ENCODE measurements at regions not wholly inside any gene's neighbourhood (a gene's known extent, or its start where the extent isn't known, plus 50 kb on each side); places are given as distances from the start of the nearest gene placed in this dataset.

DNA sequence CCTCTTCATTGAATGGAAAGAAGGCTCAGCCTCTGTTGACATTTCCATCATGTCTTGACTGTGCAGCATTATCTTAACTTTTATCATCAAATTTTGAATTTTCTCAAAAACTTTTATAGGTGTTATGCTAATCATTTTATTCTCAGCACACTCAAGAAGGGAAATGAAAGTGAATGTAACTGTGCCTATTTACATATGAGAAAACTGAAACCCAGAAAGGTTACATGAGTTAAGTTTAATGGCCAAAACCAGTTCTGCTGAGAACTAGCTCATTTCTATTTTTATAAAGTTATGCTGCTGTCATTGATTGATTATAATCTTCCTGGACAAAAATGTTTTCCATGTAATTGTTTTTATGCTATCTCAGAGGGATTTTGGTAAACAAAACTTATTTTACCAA lies 618.8 kb upstream of the NRXN1 start:
- TF ChIP-seq, protein P1, sequence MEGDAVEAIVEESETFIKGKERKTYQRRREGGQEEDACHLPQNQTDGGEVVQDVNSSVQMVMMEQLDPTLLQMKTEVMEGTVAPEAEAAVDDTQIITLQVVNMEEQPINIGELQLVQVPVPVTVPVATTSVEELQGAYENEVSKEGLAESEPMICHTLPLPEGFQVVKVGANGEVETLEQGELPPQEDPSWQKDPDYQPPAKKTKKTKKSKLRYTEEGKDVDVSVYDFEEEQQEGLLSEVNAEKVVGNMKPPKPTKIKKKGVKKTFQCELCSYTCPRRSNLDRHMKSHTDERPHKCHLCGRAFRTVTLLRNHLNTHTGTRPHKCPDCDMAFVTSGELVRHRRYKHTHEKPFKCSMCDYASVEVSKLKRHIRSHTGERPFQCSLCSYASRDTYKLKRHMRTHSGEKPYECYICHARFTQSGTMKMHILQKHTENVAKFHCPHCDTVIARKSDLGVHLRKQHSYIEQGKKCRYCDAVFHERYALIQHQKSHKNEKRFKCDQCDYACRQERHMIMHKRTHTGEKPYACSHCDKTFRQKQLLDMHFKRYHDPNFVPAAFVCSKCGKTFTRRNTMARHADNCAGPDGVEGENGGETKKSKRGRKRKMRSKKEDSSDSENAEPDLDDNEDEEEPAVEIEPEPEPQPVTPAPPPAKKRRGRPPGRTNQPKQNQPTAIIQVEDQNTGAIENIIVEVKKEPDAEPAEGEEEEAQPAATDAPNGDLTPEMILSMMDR (IDR thresholded peaks at IDR 0.05): no peak
- TF ChIP-seq POLR2A (IDR thresholded peaks at IDR 0.05): no peak
